Gastrocnemius medialis (tissue), 4 donors: ENCODE measurements at regions not wholly inside any gene's neighbourhood (a gene's known extent, or its start where the extent isn't known, plus 50 kb on each side); places are given as distances from the start of the nearest gene placed in this dataset.
A peak's percentile ranks its signal among the peaks of the same experiment; 100 is the strongest.

ENCODE experiments used
- ATAC-seq, 2 donors: fragments of 150-250 bp; one replicate each; pipeline ENCODE4 v1.9.1; 2016
- DNase-seq, 2 donors: peaks; one replicate each; pipeline ENCODE4 v3.0.0-alpha.2; 2019
- H3K27ac ChIP-seq, 4 donors: fragments of 200-600 bp; sonication (generic); 1 replicate in 1 of 4; 2 replicates in 3 of 4; pipeline ENCODE4 v1.5.1; 2016 to 2018; ENCODE audit warnings: mild to moderate bottlenecking in 2 of 4, moderate library complexity in 1 of 4
- H3K27me3 ChIP-seq, 3 donors: fragments of 200-600 bp; sonication (generic) in 2 of 3; 1 replicate in 1 of 3; 2 replicates in 2 of 3; pipeline versions ENCODE4 v1.5.1 to v1.6.0; 2016 to 2019; ENCODE audit warnings: mild to moderate bottlenecking in 1 of 3, moderate library complexity in 1 of 3
- H3K36me3 ChIP-seq, 2 donors: fragments of 200-600 bp; sonication (generic) in 1 of 2; one replicate each; pipeline ENCODE4 v1.5.1; 2017 to 2018
- H3K4me1 ChIP-seq, 2 donors: fragments of 200-600 bp; sonication (generic) in 1 of 2; one replicate each; pipeline ENCODE4 v1.5.1; 2016 to 2017; ENCODE audit warnings: mild to moderate bottlenecking in 2 of 2
- H3K4me3 ChIP-seq, 4 donors: fragments of 200-600 bp; sonication (generic) in 3 of 4; 1 replicate in 1 of 4; 2 replicates in 3 of 4; pipeline ENCODE4 v1.5.1; 2016 to 2019; ENCODE audit warnings: mild to moderate bottlenecking in 2 of 4
- H3K9me3 ChIP-seq, 3 donors: fragments of 200-600 bp; sonication (generic) in 2 of 3; 1 replicate in 1 of 3; 2 replicates in 2 of 3; pipeline ENCODE4 v1.5.1; 2016 to 2019
- POLR2A ChIP-seq, 2 donors: fragments of 450-650 bp; IDR thresholded peaks; one replicate each; pipeline ENCODE4 v1.6.1; 2017; ENCODE audit warnings: antibody characterized with exemption in 2 of 2, mild to moderate bottlenecking in 2 of 2, moderate library complexity in 2 of 2
- in situ Hi-C, 4 donors: fragments of 200-750 bp; cut with MboI; loops; one replicate each; pipeline versions ENCODE4 v1.15.0 to v1.8.0; 2017; ENCODE audit warnings: low sequenced_read_pairs in 4 of 4
- intact Hi-C: fragments of 100-400 bp; cut with DNase I; formaldehyde crosslinking; loops from one replicate; pipeline ENCODE4 v1.15.1; 2023; ENCODE audit warnings: low total_unique reads
- TF ChIP-seq, protein P1 (sequence below), 5 experiments: fragments of 450-650 bp in 3 of 5; fragments of 200-600 bp in 2 of 5; sonication (generic) in 2 of 5; IDR thresholded peaks in 4 of 5; conservative IDR thresholded peaks in 1 of 5; 1 replicate in 4 of 5; 2 replicates in 1 of 5; pipeline ENCODE4 v1.5.1; 2016 to 2019; ENCODE audit warnings: antibody characterized with exemption in 5 of 5, mild to moderate bottlenecking in 3 of 5, moderate library complexity in 3 of 5

DNA sequence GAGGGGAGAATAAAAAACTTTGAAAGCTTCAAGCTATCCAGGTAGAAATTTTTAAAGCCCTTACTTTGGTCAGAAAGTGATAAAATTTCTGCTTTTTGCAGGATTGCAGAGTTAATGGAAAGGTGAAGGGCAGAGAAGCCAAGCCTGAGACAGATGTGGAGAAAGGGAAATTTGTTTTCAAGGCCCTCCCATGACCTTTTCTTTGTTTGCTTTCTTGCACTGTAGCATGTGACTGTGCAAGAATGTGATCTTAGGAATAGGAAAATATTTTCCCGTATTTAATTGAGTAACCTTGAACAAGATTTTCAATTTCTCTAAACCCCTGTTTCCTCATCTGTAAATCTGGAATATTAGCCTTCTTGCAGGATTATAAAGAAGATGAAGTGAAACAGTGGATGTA, 307.2 kb downstream of the PPARGC1A start:
- no peak for TF ChIP-seq POLR2A (IDR thresholded peaks at IDR 0.05)
- TF ChIP-seq, protein P1, sequence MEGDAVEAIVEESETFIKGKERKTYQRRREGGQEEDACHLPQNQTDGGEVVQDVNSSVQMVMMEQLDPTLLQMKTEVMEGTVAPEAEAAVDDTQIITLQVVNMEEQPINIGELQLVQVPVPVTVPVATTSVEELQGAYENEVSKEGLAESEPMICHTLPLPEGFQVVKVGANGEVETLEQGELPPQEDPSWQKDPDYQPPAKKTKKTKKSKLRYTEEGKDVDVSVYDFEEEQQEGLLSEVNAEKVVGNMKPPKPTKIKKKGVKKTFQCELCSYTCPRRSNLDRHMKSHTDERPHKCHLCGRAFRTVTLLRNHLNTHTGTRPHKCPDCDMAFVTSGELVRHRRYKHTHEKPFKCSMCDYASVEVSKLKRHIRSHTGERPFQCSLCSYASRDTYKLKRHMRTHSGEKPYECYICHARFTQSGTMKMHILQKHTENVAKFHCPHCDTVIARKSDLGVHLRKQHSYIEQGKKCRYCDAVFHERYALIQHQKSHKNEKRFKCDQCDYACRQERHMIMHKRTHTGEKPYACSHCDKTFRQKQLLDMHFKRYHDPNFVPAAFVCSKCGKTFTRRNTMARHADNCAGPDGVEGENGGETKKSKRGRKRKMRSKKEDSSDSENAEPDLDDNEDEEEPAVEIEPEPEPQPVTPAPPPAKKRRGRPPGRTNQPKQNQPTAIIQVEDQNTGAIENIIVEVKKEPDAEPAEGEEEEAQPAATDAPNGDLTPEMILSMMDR (IDR thresholded peaks at IDR 0.05 in 4 of 5, conservative IDR thresholded peaks at IDR 0.05 in 1 of 5) = no peak
- in situ Hi-C loops (loop anchor here in 1 of 4 donors (10.0 kb wide), 1 partner anchor 218 kb away; no protein-coding TSS in a partner anchor), intact Hi-C loops (loop anchor here (10.0 kb wide), 1 partner anchor 218 kb away; no protein-coding TSS in a partner anchor)
- H3K36me3 ChIP-seq = no peaks in the 10 kb centered on the region
- no peak overlapping the region for H3K27ac ChIP-seq
- ATAC-seq = no peak
- DNase-seq = no peak
- peaks cover 20 to 26% of the 10 kb centered on the region in 2 donors for H3K4me1 ChIP-seq
- H3K27me3 ChIP-seq = no peaks in the 10 kb centered on the region
- H3K4me3 ChIP-seq = no peak overlapping the region
- H3K9me3 ChIP-seq = no peaks in the 10 kb centered on the region

GRCh38 chr4:23579166-23579565, 310.7 kb downstream of the PPARGC1A start:
- in situ Hi-C loops = no loop called here
- ATAC-seq (peak; percentile 88 to 89), DNase-seq (peak in 1 of 2 donors; percentile 2)
- no peaks in the 10 kb centered on the region for H3K9me3 ChIP-seq
- H3K4me3 ChIP-seq = peak overlapping the region in 1 of 4 donors; percentile 8
- peaks cover 18 to 21% of the 10 kb centered on the region in 2 donors for H3K4me1 ChIP-seq
- no peak for TF ChIP-seq POLR2A (IDR thresholded peaks at IDR 0.05)
- H3K27me3 ChIP-seq = no peaks in the 10 kb centered on the region
- no peaks in the 10 kb centered on the region for H3K36me3 ChIP-seq
- H3K27ac ChIP-seq = peak overlapping the region; percentile 51 to 75 (median 68)
- intact Hi-C loops = no loop called here

DNA sequence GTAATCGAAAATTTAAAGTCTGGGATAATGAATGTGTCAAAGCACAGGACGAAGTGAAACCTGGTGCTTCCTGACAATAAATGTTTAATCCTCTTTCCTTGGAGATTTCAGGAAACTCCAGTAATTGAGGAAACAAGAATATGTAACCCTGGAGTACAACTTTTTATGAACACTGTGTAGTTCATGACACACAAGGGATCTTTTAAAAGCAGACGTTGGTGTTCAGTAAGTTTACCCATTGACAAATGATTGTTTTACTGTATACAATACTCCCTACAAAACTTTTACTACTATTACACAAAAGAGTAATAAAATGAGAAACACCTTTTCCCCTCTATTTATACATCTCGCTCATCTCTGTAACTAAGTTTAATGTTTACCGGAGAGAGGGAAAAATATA, 312.4 kb downstream of the PPARGC1A start:
- no peak for ATAC-seq

GRCh38 chr4:23572382-23572781, 317.5 kb downstream of the PPARGC1A start:
- no peaks in the 10 kb centered on the region for H3K9me3 ChIP-seq
- H3K4me1 ChIP-seq = no peaks in the 10 kb centered on the region
- no peaks in the 10 kb centered on the region for H3K36me3 ChIP-seq
- no peak overlapping the region for H3K27ac ChIP-seq
- ATAC-seq (no peak), DNase-seq (no peak)
- no peak for TF ChIP-seq POLR2A (IDR thresholded peaks at IDR 0.05)
- TF ChIP-seq, protein P1 (IDR thresholded peaks at IDR 0.05 in 4 of 5, conservative IDR thresholded peaks at IDR 0.05 in 1 of 5) = no peak
- H3K4me3 ChIP-seq = no peak overlapping the region
- H3K27me3 ChIP-seq = no peaks in the 10 kb centered on the region
- intact Hi-C loops = no loop called here
- in situ Hi-C loops = no loop called here

More for the DNA sequence above, 312.4 kb downstream of the PPARGC1A start:
- no peak for DNase-seq
- intact Hi-C loops = no loop called here
- TF ChIP-seq, protein P1 (IDR thresholded peaks at IDR 0.05 in 4 of 5, conservative IDR thresholded peaks at IDR 0.05 in 1 of 5) = no peak
- TF ChIP-seq POLR2A (IDR thresholded peaks at IDR 0.05) = no peak
- Histone ChIP-seq H3K4me1 (peaks cover 9 to 13% of the 10 kb centered on the region in 2 donors), H3K9me3 (no peaks in the 10 kb centered on the region), H3K27me3 (no peaks in the 10 kb centered on the region), H3K27ac (no peak overlapping the region), H3K36me3 (no peaks in the 10 kb centered on the region), H3K4me3 (no peak overlapping the region)
- in situ Hi-C loops = no loop called here

DNA sequence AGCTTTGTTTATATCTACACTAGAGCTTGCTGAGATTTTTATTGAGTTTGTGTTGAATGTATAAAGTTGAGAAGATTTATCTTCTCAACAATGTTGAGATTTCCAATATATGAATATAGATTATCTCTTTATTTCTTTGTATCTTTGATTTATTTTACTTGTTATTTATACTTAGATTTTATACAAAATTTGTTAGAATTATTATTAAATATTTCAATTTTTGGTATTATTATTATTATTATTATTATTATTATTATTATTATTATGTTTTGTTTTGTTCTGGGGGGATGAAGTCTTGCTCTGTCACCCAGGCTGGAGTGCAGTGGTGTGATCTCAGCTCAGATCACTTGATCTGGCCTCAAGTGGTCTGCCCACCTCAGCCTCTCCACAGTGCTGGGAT, 322.5 kb downstream of the PPARGC1A start:
- intact Hi-C loops (no loop called here), in situ Hi-C loops (no loop called here)
- TF ChIP-seq, protein P1 (IDR thresholded peaks at IDR 0.05 in 4 of 5, conservative IDR thresholded peaks at IDR 0.05 in 1 of 5) = no peak
- TF ChIP-seq POLR2A (IDR thresholded peaks at IDR 0.05) = no peak
- no peak for DNase-seq
- Histone ChIP-seq H3K4me3 (no peak overlapping the region), H3K4me1 (no peaks in the 10 kb centered on the region), H3K27me3 (no peaks in the 10 kb centered on the region), H3K9me3 (no peaks in the 10 kb centered on the region), H3K27ac (no peak overlapping the region), H3K36me3 (no peaks in the 10 kb centered on the region)
- no peak for ATAC-seq
